Glomerular visceral epithelial cell (primary cell): ENCODE measurements at regions not wholly inside any gene's neighbourhood (a gene's known extent, or its start where the extent isn't known, plus 50 kb on each side); places are given as distances from the start of the nearest gene placed in this dataset.
A peak's percentile ranks its signal among the peaks of the same experiment; 100 is the strongest.
"Not testable (repeated sequence)": the region's sequence is repeated elsewhere in the genome, so short reads cannot be mapped to it uniquely, and the experiment has no call there.

Experiments used
- DNase-seq: peaks from one replicate; pipeline ENCODE4 v3.0.0-alpha.2; 2016; ENCODE audit errors: extremely low spot score

- DNase-seq: no peak
Measured at GRCh38 chr13:30520571-30520970, 54.8 kb upstream of the HMGB1 start.

- no peak for DNase-seq
Measured at GRCh38 chr13:30523211-30523610, 57.5 kb upstream of the HMGB1 start.

- DNase-seq: not testable (repeated sequence)
Measured at GRCh38 chr13:30523817-30524216, 58.1 kb upstream of the HMGB1 start.

GRCh38 chr13:30525212-30525611 lies 59.5 kb upstream of the HMGB1 start:
- DNase-seq: not testable (repeated sequence)

GRCh38 chr13:30526612-30527495 lies 61.1 kb upstream of the HMGB1 start:
- DNase-seq: no peak

GRCh38 chr13:30529085-30529834 lies 63.5 kb upstream of the HMGB1 start:
- DNase-seq: no peak

GRCh38 chr13:30535046-30535445 lies 69.3 kb upstream of the HMGB1 start:
- no peak for DNase-seq

GRCh38 chr13:30545320-30545719 lies 72.4 kb upstream of the USPL1 start:
- DNase-seq: no peak

- not testable (repeated sequence) for DNase-seq
Measured at GRCh38 chr13:30548046-30548445, 69.7 kb upstream of the USPL1 start.

GRCh38 chr13:30551189-30551588 lies 66.5 kb upstream of the USPL1 start:
- peak; percentile 34 for DNase-seq

- no peak for DNase-seq
Measured at GRCh38 chr13:30552567-30552966, 65.2 kb upstream of the USPL1 start.

GRCh38 chr13:30559274-30559673 lies 58.4 kb upstream of the USPL1 start:
- DNase-seq: no peak

- no peak for DNase-seq
Measured at GRCh38 chr13:30560212-30560611, 57.5 kb upstream of the USPL1 start.

- DNase-seq: no peak
Measured at GRCh38 chr13:30561511-30561910, 56.2 kb upstream of the USPL1 start.

GRCh38 chr13:30564489-30564888 lies 53.2 kb upstream of the USPL1 start:
- no peak for DNase-seq

GRCh38 chr13:30565658-30566057 lies 52.1 kb upstream of the USPL1 start:
- peak; percentile 20 for DNase-seq

GRCh38 chr13:30567072-30567471 lies 50.6 kb upstream of the USPL1 start:
- DNase-seq: no peak
